ENCODE measurements at regions not wholly inside any gene's neighbourhood (a gene's known extent, or its start where the extent isn't known, plus 50 kb on each side); places are given as distances from the start of the nearest gene placed in this dataset.

DNA sequence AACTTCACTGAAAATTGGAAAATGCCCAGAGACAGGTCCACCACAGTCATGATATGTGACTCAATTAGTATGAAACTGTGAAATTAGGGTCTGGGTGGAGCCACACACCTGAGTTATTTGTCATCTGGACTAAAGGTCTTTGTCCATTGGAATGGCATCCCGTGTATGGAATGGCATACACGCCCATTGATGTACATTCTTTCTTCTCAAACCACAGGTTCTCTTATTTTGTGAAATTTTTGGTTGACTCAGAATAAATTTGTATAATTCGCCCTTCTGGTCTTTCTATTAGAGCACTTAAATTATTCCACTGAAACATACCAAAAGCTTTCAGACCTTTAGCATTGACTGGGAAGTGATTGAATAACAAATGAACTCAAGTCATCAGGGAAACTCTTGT lies 66.8 kb upstream of the UBE2E1 start:
- no peak overlapping the region for H2AFZ ChIP-seq (ENCODE audit: low read depth, low read length)
- no peaks in the 10 kb centered on the region for H4K20me1 ChIP-seq (ENCODE audit: insufficient read depth, low read length)
- ATAC-seq (ENCODE audit: insufficient read depth, low read depth) (no peak), DNase-seq (no peak)
- no peaks in the 10 kb centered on the region for H3K79me2 ChIP-seq (ENCODE audit: insufficient read depth, low read length)
- no peaks in the 10 kb centered on the region for H3K36me3 ChIP-seq (ENCODE audit: insufficient read depth, low read length)
- no peak overlapping the region for H3K4me3 ChIP-seq (ENCODE audit: low read depth in 1 of 2, low read length in 2 of 2)
- H3K9ac ChIP-seq (ENCODE audit: low read depth, low read length), result no peak overlapping the region
- H3K4me1 ChIP-seq (ENCODE audit: insufficient read depth, low read length), result no peaks in the 10 kb centered on the region
- H3K4me2 ChIP-seq (ENCODE audit: insufficient read depth, low read length), result no peak overlapping the region
- no peak overlapping the region for H3K27ac ChIP-seq (ENCODE audit: low read length)
- H3K27me3 ChIP-seq (ENCODE audit: insufficient read depth, low read length, poor library complexity), result no peaks in the 10 kb centered on the region
- H3K9me3 ChIP-seq (ENCODE audit: insufficient read depth, low read length, severe bottlenecking), result no peaks in the 10 kb centered on the region
- TF ChIP-seq EZH2 (IDR thresholded peaks at IDR 0.05; ENCODE audit: borderline replicate concordance, low read depth, low read length, severe bottlenecking), result no peak
- TF ChIP-seq, protein P1, sequence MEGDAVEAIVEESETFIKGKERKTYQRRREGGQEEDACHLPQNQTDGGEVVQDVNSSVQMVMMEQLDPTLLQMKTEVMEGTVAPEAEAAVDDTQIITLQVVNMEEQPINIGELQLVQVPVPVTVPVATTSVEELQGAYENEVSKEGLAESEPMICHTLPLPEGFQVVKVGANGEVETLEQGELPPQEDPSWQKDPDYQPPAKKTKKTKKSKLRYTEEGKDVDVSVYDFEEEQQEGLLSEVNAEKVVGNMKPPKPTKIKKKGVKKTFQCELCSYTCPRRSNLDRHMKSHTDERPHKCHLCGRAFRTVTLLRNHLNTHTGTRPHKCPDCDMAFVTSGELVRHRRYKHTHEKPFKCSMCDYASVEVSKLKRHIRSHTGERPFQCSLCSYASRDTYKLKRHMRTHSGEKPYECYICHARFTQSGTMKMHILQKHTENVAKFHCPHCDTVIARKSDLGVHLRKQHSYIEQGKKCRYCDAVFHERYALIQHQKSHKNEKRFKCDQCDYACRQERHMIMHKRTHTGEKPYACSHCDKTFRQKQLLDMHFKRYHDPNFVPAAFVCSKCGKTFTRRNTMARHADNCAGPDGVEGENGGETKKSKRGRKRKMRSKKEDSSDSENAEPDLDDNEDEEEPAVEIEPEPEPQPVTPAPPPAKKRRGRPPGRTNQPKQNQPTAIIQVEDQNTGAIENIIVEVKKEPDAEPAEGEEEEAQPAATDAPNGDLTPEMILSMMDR (IDR thresholded peaks at IDR 0.05; ENCODE audit: borderline replicate concordance, extremely low read depth, low read length, poor library complexity, severe bottlenecking), result no peak

DNA sequence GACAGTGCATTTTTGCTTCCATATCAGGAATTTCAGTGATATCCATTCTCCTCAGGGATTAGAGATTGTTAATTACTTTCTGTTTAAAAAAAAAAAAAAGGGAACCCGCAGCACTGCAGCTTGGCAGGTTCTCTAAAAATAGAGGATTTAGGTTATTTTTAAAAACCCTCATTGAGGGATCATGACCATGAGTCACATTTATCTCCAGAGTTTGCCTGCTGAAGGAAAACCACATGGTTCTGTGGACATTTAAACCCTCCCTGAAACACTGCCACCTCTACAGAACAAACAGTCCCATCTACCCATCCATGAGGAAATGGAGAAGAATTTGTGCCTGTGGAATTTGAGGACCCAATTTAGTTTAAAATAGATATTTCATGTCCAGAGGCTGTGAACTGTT lies 66.2 kb upstream of the UBE2E1 start:
- no peak overlapping the region for H3K4me2 ChIP-seq (ENCODE audit: insufficient read depth, low read length)
- DNase-seq, result no peak

DNA sequence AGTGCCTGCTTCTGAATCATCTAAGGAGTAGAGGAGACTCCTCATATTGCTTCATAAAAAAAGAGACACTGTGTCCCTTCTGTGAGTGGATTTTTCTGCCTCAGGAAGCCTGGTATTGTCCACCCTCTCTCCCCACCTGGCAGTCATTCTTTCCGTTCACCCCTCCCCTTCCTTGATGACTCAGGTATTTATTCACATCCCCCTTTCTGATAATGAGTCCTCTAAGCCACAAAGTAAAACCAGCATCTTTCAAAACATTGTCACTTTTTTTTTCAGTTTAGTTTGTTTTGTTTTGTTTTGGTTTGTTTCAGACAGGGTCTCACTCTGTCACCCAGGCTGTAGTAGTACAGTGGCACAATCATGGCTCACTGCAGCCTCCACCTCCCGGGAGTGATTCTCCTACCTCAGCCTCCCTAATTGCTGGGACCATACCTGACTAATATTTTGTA lies 65.2 kb upstream of the UBE2E1 start:
- no peaks in the 10 kb centered on the region for H3K9me3 ChIP-seq (ENCODE audit: insufficient read depth, low read length, severe bottlenecking)
- no peak for ATAC-seq (ENCODE audit: insufficient read depth, low read depth)
- no peak overlapping the region for H3K4me2 ChIP-seq (ENCODE audit: insufficient read depth, low read length)
- no peak overlapping the region for H3K4me3 ChIP-seq (ENCODE audit: low read depth in 1 of 2, low read length in 2 of 2)
- TF ChIP-seq, protein P1 (IDR thresholded peaks at IDR 0.05; ENCODE audit: borderline replicate concordance, extremely low read depth, low read length, poor library complexity, severe bottlenecking), result no peak
- TF ChIP-seq EZH2 (IDR thresholded peaks at IDR 0.05; ENCODE audit: borderline replicate concordance, low read depth, low read length, severe bottlenecking), result no peak
- H3K79me2 ChIP-seq (ENCODE audit: insufficient read depth, low read length), result no peaks in the 10 kb centered on the region
- H3K27ac ChIP-seq (ENCODE audit: low read length), result no peak overlapping the region
- H2AFZ ChIP-seq (ENCODE audit: low read depth, low read length), result no peak overlapping the region
- no peak for DNase-seq
- H3K27me3 ChIP-seq (ENCODE audit: insufficient read depth, low read length, poor library complexity), result no peaks in the 10 kb centered on the region
- no peaks in the 10 kb centered on the region for H3K4me1 ChIP-seq (ENCODE audit: insufficient read depth, low read length)
- H3K36me3 ChIP-seq (ENCODE audit: insufficient read depth, low read length), result no peaks in the 10 kb centered on the region
- no peaks in the 10 kb centered on the region for H4K20me1 ChIP-seq (ENCODE audit: insufficient read depth, low read length)
- no peak overlapping the region for H3K9ac ChIP-seq (ENCODE audit: low read depth, low read length)

More for the DNA sequence above, 66.2 kb upstream of the UBE2E1 start:
- no peaks in the 10 kb centered on the region for H3K27me3 ChIP-seq (ENCODE audit: insufficient read depth, low read length, poor library complexity)
- no peaks in the 10 kb centered on the region for H3K36me3 ChIP-seq (ENCODE audit: insufficient read depth, low read length)
- H3K79me2 ChIP-seq (ENCODE audit: insufficient read depth, low read length), result no peaks in the 10 kb centered on the region
- no peaks in the 10 kb centered on the region for H4K20me1 ChIP-seq (ENCODE audit: insufficient read depth, low read length)
- no peak for ATAC-seq (ENCODE audit: insufficient read depth, low read depth)
- TF ChIP-seq, protein P1 (IDR thresholded peaks at IDR 0.05; ENCODE audit: borderline replicate concordance, extremely low read depth, low read length, poor library complexity, severe bottlenecking), result no peak
- TF ChIP-seq EZH2 (IDR thresholded peaks at IDR 0.05; ENCODE audit: borderline replicate concordance, low read depth, low read length, severe bottlenecking), result no peak
- H3K9me3 ChIP-seq (ENCODE audit: insufficient read depth, low read length, severe bottlenecking), result no peaks in the 10 kb centered on the region
- H3K4me3 ChIP-seq (ENCODE audit: low read depth in 1 of 2, low read length in 2 of 2), result no peak overlapping the region
- no peak overlapping the region for H2AFZ ChIP-seq (ENCODE audit: low read depth, low read length)
- H3K27ac ChIP-seq (ENCODE audit: low read length), result no peak overlapping the region
- no peak overlapping the region for H3K9ac ChIP-seq (ENCODE audit: low read depth, low read length)
- no peaks in the 10 kb centered on the region for H3K4me1 ChIP-seq (ENCODE audit: insufficient read depth, low read length)
